HG03108 (cell line): ENCODE measurements at regions not wholly inside any gene's neighbourhood (a gene's known extent, or its start where the extent isn't known, plus 50 kb on each side); places are given as distances from the start of the nearest gene placed in this dataset.

ENCODE experiments used
- ATAC-seq: cut with Tn5 transposase; IDR thresholded peaks from one replicate; pipeline ENCODE4 v1.9.1; 2021; ENCODE audit warnings: moderate library complexity; ENCODE audit not compliant: unreplicated experiment

DNA sequence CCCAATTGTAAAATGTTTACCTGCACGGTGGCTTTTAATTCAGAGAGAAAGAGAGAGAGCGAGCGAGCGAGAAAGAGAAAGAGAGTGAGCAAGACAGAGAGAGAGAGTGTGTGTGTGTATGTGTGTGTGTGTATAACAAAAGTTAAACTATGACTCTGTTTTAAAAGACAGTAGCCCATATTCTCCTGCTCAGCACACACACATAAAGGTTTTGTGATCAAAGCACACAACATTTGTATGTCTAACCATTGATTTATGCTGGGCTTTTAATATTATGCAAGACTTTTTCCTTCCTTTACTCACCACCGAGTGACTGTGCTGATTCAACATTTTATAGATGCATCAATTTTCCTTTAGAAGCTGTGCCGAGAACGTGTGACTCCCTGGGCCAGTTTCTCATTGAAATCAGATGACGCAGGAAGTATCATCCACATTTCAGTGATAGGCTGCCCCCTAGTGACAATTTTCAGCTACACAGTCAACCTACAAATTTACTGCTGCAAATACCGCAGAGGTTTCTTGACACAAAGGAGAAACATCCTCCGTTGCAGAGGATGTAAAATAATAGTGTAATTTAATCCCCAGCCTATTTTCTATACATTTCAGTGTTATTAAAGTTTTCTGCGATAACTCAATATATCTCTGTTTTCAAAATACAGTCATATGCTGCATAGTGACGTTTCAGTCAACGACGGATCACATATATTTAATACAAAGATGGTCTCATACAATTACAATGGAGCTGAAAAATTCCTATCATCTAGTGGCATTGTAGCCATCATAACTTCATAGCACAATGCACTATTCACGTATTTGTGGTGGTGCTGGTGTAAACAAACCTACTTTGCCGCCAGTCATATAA is 165.9 kb upstream of the TANK start:
- peak; percentile 81 for ATAC-seq

DNA sequence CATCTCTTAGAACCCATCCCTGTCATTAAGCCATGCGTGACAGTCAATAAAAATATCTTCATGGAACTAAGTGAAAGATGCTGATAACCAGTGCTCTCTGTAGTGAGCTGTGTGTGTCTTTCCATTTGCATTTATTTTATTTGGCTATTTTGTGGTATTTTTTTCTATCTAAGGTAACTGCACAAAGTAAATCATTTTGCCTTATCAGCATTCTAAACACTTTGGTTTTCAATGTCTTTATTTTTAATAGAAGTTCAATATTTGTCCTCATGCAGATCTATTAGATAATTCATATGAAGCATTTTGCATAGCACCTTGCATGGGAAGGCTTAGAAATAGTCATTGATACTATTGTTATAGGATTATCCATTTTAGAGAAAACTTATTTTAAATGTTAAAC is 163.6 kb upstream of the TANK start:
- ATAC-seq = no peak

DNA sequence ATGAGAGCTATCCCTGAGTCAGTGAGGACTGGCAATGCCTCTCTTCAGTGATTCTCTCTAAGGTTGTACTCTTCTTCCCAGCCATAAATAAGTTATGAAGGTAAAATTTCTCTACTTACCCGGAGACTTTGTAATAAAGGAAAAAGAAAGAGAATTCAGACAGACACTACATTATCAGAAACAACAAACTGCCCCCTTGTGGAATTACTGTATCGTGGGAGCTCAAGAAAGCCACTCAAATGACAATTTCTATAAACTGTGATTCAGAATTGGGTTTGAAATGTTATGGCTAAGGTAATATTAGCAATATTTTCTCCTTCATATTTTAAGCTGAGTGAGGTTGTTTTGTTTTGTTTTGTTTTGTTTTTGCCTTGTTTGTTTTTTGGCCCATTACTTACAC is 155.8 kb upstream of the TANK start:
- ATAC-seq = no peak

DNA sequence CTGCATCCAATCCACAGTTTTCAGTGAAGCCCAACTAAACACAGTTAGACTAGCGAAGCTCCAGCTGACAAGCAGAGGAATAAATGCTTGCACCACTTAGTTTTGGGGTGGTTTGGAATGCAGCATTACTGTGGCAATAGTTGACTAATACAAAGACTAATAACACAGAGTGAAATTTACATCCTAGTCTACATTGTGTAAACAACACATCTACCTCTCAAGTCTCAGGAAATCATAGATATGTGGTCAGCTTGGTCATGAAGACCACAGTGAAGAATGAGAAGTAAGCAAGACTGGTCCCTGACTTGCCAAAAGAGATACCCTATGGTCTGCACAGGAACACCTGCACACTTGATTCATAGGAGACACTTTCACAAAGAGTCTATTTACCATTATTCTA is 155.1 kb upstream of the TANK start:
- no peak for ATAC-seq

DNA sequence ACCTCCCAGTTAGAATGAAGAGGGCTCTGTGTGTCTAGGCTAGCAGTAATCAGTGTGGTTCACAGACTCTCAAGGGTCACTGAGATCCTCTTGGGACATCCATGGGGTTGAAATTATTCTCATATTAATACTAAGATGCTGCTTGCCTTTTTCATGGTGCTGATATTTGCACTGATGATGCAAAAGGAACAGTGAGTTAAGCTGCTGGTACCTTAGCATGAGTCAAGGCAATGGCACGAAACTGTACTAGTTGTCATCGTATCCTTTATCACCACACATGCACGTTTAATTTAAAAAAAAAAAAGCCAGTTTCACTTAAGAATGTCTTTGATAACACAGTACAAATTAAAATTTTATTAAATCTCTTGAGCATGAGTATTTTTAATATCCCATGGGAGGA is 151.9 kb upstream of the TANK start:
- ATAC-seq = no peak

DNA sequence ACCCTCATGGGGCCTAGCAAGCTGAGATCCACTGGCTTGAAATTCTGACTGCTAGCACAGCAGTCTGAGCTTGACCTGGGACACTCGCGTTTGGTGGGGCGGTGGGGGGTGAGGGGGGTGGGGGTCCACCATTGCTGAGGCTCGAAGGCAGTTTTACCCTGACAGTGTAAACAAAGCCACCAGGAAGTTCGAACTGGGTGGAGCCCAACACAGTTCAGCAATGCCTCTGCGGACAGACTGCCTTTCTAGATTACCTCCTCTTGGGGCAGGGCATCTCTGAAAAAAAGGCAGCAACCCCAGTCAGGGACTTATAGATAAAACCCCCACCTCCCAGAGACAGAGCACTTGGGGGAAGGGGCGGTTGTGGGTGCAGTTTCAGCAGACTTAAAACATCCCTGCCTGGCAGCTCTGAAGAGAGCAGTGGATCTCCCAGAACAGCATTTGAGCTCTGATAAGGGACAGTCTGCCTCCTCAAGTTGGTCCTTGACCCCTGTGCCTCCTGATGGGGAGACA is 149.7 kb upstream of the TANK start:
- no peak for ATAC-seq

DNA sequence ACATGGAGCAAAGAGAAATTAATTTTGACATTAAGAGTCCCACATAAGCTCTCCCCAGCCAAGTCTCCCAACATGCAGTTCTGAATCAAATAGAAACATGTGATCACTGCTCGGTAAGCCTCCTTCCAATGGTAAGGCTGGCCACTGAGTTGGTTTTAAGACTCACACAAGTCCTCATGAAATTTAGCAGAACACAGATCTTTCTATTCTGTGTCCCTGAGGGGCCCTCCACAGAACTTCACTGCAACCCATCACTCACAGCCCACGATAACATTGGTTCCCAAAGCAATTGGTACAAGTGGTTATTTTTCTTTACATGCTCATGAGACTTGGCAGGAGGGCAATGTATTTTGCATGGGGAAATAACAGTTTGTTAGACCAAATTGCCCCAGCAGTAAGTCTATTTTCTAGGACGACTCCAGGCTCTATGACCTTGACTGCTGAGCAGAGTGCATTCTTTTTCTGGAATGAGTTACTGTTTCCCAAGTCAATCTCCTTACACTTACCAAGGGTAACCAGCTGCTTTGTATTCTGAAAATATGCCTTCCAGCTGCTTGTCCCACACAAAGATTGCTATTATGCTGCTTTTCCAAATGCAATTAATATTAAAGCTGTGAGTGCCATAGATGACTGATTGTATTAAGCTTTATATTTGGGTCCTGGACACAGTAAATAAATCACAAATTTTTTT is 142.3 kb upstream of the TANK start:
- ATAC-seq = no peak

DNA sequence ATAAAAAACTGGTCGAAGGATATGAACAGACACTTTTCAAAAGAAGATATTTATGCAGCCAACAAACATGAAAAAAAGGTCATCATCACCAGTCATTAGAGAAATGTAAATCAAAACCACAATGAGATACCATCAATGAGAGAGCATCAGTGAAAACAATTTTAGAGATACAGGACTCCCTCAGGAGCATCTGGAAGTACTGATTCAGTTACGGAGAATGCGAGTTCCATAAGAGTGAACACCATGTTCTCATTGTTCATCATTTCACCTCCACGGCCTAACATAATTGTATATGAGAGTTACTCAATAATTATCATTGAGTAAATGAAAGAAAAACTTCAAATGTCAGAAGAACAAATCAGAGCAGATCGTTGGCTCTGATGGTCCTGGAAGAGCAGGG is 140.9 kb upstream of the TANK start:
- ATAC-seq = no peak

DNA sequence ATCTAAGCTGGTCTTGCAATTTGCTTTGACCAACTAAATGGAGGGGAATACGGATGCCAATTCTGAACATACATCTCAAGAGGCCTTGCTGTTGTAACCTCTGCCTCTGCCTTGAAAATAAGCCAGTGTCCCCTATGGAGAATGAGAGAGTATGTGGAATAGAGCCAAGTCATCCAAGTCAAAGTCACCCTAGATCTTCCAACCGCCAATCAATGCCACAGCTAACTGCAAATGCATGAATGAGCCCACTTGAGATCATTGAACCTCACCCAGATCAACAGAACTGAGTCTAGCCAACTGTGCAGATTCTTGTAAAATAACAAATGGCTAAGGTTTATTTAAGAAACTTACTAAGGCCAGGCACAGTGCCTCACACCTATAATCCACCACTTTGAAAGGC is 139.8 kb upstream of the TANK start:
- no peak for ATAC-seq

DNA sequence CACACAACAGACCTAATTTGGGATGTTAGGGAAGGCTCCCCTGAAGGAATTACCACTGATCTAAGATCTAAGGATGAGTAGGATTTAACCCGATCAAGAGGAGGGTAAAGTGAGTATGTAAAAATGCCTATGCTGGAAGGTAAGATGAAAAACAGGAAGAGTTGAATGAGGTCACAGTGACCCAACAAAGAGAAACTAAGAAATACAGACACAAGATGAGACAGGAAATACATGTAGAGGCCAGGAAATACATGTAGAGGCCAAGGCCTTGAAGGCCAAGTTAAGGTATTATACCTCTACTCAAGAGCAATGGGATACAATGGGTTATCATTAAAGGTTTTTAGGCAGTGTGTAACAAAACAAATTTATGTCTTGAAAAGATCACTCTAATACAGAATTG is 131.6 kb upstream of the TANK start:
- no peak for ATAC-seq

DNA sequence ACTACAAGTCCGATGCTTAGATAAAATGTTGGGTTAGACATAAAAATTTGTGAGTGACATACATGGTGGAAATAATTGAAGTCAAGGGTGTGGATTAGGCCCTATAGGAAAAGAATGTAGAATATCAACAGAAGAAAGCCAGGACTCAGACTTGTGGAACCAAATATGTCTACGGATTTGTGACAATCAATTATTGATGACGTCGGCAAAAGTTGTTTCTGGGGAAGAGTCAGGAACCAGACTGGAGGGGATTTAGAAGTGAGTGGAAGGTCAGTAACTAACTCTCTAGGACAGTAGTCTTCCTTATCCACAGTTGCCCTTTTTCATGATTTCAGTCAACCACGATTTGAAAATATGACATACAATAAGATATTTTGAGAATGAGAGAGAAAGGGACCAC is 130.9 kb upstream of the TANK start:
- no peak for ATAC-seq

DNA sequence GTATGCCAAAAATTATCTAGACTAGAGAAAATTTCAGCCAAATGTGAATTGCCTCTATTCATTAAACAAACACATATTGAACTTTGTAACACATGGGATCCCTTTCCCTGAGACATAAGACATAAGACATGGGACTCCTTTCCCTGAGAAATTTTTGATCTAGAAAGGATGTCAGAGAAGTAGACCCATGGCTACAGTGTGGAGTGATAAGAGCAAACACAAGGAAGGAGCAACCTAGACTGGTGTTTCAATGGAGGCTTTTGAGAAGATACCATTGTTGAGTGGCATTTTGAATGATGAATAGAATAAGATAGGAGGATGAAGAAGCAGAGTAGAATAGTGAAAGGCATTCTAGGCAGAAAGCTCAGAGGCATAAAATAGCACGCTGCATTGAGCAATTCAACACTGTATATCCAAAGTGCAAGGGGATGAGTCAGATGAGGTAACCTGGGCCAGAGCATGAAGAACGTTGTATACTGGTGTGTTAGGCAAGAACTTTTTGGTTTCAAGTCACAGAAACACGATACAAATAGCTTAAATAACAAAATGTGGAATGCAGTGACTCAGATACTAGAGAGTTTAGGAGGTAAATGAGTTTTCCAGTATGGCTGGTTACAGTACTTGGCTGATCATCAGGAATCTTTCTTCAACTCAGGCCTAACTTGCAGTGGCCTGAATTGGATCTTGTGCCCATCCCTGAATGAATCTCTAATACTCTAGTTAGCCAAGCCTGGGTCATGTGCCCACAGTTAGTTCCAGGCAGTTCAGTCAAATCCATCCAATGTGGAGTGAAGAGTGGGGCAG is 129.8 kb upstream of the TANK start:
- ATAC-seq = no peak

DNA sequence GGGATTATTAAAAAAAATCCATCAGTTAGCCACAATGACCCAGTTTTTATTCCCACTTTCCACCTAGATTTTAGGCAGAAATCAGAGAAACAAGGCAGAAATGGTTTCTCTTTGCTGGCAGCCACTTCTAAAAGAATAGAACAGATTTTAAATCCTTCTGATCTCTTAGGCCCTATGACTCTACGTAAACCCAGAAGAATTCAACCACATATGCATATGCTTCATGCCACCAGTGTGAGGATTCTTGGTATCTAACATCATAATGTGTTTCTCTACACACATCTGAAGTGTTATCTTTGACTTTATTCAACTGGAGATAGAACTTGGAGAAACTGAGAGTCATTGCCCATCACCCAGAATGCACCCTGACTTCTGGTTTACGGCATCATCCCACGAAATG is 128.7 kb upstream of the TANK start:
- ATAC-seq = no peak

DNA sequence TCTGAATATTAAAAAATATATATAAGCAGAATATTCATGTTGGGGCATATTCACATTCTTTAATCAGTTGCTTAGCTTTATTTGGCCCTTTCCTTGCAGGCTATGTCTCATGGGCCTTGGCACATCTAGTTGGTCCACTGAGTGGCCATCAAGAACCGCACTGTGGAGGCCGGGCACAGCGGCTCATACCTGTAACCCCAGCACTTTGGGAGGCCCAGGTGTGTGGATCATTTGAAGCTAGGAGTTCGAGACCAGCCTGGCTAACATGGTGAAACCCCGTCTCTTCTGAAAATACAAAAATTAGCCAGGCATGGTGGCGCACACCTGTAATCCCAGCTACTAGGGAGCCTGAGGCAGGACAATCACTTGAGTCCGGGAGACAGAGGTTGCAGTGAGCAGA is 127.6 kb upstream of the TANK start:
- no peak for ATAC-seq

DNA sequence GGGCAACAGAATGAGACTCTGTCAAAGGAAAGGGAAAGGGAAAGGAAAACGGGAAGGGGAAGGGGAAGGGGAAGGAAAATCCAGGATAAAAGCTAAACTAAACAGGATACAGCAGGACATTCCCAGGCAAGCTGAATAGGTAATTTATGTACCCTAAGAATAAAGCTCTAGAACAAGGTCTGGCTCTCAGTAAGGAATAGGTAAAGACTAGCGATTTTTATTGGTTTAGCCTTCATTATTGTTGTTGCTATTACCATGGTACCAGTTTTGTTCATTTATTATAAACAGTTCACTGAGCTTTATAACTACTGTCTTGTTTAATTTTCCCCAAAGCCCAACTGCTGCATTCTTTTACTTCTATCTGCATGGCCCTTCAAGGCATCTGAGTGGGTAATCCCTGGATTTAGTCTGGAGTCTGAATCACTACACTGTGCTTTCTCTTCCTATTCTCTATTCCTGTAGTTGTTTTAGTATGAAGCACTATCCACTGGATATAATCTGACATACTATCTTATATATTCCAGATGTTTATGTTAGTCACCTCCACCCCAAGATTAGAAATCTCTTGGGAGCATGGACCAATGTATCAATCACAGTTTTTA is 127.1 kb upstream of the TANK start:
- ATAC-seq = no peak

DNA sequence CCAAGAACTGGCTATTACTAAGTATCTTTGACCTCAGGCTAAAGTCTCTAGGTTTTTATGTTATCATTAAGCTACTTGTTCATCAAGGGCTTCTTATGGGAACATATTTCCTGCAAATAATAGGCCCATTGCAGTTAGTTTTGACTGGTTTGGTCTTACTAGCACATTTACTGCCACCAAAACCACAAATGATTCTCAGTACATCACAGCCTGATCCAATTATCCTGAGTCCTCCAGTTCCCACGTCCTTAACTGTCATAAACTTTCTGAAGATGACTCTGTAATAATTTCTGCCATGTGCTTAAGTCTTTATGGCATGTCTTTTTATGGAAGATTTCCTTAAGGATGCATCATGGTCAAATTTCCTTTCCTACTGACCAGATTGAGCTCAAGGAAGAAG is 123.3 kb upstream of the TANK start:
- ATAC-seq = no peak

DNA sequence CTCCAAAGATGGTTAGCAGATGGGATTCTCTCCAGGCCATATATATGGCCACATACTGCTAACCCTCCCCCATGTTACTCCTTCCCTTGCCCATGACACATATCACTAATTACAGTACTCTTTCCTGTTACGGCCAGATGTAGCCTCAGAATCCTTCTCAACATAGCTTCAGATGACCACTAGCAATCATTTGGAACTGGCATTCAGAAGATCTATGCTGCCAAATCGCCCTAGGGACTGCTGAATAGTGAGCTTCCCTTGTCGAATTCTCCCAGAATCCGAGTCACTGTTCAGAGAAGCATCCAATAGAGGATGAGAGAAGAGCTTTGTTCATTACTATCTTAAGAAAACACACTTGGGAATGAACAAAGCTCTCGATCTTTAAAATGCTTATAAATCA is 121.2 kb upstream of the TANK start:
- no peak for ATAC-seq

DNA sequence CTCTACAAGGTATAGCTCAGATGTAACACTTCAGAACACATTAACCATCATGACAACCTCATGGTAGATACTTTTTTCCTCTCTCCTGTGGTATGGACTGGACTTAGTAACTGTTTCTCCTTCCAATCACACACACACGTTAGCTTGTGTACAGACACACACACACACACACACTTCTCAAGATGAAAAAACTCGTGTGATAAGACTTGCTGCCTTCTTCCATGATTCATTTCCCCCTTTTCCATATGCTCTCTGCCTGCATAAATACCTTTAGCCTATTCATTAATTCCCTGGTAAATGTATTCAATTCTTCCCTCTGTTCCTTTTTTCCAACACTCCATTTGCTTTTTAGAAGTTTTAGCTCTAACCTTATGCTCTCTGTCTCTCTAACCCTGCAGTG is 118.9 kb upstream of the TANK start:
- ATAC-seq = no peak

DNA sequence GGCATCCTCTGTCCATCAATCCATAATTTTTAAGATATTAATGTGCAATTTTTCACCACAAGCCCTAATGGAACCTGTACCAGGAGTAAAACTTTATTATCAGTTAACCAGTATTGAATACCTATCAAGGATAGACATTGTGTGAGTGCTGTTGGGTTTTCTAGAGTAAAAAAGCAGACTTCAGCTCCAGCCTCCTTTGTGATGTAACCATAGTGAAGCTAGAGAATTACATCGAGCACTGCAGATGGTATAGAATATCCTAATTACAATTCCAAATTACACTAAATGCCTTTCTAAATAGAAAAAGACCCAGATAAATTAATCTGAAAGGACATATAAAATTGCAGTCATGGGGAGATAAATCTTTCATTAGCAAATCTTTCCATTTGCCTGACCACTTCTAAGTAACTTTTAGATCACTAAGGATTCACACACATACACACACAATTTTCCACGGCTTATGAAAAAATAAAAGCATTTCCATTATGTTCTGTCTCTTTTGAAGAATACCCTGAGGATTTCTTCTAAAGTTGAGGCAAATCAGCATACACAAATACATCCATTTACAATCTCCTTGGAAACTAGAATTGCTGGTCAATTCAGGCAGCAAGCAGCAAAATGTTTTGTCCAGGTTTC is 117.1 kb upstream of the TANK start:
- ATAC-seq = no peak

DNA sequence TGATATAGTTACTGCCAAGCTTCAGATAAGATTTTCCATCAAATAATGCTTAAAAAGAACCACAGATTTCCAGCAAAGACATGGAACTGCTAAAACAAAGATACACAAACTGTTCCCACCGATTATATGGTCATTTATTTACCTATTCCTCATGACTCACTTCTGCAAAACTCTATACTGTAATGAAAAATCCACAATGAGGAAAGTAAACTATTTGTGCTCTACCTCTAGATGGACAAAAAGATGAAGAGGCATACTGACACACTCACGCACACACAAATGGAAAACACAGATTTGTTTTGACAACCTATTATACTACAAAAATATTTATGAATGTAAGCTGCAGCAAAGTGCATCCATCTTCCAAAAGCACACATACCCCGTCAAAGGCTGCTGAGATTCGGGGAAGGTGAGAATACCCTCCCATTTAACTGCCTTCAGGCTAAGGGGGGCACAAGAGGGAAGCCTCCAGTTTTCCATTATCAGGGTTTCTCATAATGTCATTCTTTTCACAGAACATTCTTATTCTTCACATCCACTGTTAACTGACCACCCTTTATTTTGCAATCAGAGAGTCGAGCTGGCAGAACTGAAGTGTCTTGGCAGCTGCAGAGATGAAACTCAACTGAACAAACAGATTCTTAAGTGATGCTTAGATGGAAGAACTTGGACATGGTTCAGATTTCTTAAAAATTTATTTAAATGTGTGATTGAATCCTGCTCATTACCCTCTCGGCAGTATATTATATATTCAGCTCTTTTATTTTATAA is 115.9 kb upstream of the TANK start:
- ATAC-seq = no peak
